ENCODE measurements at regions not wholly inside any gene's neighbourhood (a gene's known extent, or its start where the extent isn't known, plus 50 kb on each side); places are given as distances from the start of the nearest gene placed in this dataset.

DNA sequence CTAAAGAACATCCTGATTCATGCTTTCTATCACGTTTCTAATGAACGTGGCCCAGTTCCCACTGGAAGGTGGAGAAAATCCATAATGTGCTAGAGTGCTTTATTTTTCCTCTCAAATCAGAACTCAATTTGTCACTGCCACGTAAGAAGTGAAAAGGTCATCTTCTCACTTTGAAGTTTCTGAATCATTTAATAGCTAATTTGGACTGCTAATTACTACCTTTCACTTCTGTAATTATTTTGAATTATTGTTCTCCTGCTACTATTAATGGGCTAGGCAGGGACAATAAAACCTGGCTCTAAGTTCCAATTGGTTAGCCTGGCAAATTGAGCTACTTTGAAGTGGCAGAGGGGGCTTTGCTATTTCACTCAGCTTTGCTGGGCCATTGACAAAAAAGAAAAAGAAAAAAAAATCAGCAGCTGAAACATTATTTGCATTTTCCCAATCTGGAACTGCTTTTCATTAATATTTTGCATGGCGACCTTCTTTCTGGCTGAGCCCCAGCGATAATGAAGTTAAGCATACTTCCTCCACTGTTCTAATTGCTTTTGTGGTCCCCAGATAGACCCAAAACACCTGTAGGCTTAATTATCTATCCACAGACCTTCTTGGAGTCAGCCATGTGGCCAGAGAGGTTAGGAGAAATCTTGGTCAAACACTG lies 264.2 kb downstream of the SEC23IP start:
- no TSS peak for BruUV-seq (replicated peaks)
- Histone ChIP-seq H3K79me2 (ENCODE audit: insufficient read depth, low read depth, low read length) (no peaks in the 10 kb centered on the region), H3K4me1 (ENCODE audit: insufficient read depth, low read length, poor library complexity, severe bottlenecking) (no peaks in the 10 kb centered on the region), H3K36me3 (ENCODE audit: insufficient read depth, low read length) (no peaks in the 10 kb centered on the region), H3K4me2 (ENCODE audit: low read length) (peak overlapping the region; percentile 2; the same call in 1 of the 2 replicates), H3K9me2 (ENCODE audit: insufficient read depth, low read length) (no peaks in the 10 kb centered on the region), H3K27ac (ENCODE audit: low read depth, low read length, poor library complexity, severe bottlenecking) (no peak overlapping the region), H3K9me3 (ENCODE audit: low read length) (no peaks in the 10 kb centered on the region), H4K20me1 (ENCODE audit: insufficient read depth, low read length) (no peaks in the 10 kb centered on the region), H3K4me3 (ENCODE audit: low read depth, low read length, poor library complexity, severe bottlenecking) (no peak overlapping the region), H2AFZ (ENCODE audit: low read length) (no peak overlapping the region)
- intact Hi-C loops (cut with micrococcal nuclease; ENCODE audit: unreplicated experiment): no loop called here
- no peak for TF ChIP-seq EZH2phosphoT487 (IDR thresholded peaks at IDR 0.05; ENCODE audit: borderline replicate concordance, low read depth, low read length)
- TF ChIP-seq, protein P1, sequence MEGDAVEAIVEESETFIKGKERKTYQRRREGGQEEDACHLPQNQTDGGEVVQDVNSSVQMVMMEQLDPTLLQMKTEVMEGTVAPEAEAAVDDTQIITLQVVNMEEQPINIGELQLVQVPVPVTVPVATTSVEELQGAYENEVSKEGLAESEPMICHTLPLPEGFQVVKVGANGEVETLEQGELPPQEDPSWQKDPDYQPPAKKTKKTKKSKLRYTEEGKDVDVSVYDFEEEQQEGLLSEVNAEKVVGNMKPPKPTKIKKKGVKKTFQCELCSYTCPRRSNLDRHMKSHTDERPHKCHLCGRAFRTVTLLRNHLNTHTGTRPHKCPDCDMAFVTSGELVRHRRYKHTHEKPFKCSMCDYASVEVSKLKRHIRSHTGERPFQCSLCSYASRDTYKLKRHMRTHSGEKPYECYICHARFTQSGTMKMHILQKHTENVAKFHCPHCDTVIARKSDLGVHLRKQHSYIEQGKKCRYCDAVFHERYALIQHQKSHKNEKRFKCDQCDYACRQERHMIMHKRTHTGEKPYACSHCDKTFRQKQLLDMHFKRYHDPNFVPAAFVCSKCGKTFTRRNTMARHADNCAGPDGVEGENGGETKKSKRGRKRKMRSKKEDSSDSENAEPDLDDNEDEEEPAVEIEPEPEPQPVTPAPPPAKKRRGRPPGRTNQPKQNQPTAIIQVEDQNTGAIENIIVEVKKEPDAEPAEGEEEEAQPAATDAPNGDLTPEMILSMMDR (conservative IDR thresholded peaks at IDR 0.05; ENCODE audit: low read length): no peak
- POLR2A ChIA-PET: no interaction called here
- CTCF ChIA-PET (ENCODE audit: unreplicated experiment): no interaction called here
- DNase-seq (ENCODE audit: low spot score): no peak

DNA sequence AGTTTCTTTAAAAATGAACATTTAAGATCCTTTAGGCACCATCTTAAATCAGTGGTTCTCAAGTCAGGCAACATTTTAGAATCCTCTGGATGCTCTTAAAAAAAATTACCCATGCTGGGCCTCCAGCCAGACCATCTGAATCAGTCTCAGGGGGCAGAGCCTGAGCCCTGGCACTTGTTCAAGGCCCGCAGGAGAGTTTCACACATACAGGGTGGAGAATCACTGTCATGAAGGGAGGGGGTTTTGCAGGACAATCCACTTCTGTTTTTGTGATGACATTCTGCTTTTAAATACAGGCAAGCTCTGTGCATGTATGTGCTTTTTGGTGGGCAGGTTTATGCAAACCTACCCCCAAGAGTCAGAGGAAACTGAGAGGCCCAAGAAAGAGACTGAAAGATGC lies 268.6 kb downstream of the SEC23IP start:
- Histone ChIP-seq H3K36me3 (ENCODE audit: insufficient read depth, low read length) (no peaks in the 10 kb centered on the region), H3K9me3 (ENCODE audit: low read length) (no peaks in the 10 kb centered on the region), H3K27ac (ENCODE audit: low read depth, low read length, poor library complexity, severe bottlenecking) (no peak overlapping the region), H4K20me1 (ENCODE audit: insufficient read depth, low read length) (no peaks in the 10 kb centered on the region), H2AFZ (ENCODE audit: low read length) (no peak overlapping the region), H3K4me2 (ENCODE audit: low read length) (no peak overlapping the region), H3K4me1 (ENCODE audit: insufficient read depth, low read length, poor library complexity, severe bottlenecking) (no peaks in the 10 kb centered on the region), H3K4me3 (ENCODE audit: low read depth, low read length, poor library complexity, severe bottlenecking) (no peak overlapping the region), H3K9me2 (ENCODE audit: insufficient read depth, low read length) (no peaks in the 10 kb centered on the region), H3K79me2 (ENCODE audit: insufficient read depth, low read depth, low read length) (no peaks in the 10 kb centered on the region)
- POLR2A ChIA-PET: no interaction called here
- TF ChIP-seq EZH2phosphoT487 (IDR thresholded peaks at IDR 0.05; ENCODE audit: borderline replicate concordance, low read depth, low read length): no peak
- TF ChIP-seq, protein P1 (conservative IDR thresholded peaks at IDR 0.05; ENCODE audit: low read length): no peak
- DNase-seq (ENCODE audit: low spot score): no peak
- intact Hi-C loops (cut with micrococcal nuclease; ENCODE audit: unreplicated experiment): no loop called here
- no TSS peak for BruUV-seq (replicated peaks)
- CTCF ChIA-PET (ENCODE audit: unreplicated experiment): no interaction called here

DNA sequence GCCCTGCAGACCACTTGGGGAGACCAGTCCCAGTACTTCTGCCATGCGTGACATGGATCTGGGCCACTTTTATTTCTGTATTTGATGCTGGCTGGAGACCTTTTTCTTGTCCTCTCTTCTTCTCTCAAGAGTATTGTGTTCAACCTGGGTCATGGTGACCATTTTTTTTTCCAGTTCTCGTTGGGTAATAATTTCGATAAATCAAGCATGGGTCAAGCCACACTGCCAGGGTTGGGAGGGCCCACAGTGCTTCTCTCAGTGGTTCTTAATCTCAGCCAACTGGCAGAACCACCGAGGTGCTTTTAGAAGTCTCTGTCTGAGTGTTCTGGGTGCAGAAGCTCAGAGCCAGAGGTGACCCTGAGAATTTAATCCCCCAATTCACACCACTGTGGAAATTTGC lies 269.9 kb downstream of the SEC23IP start:
- Histone ChIP-seq H4K20me1 (ENCODE audit: insufficient read depth, low read length) (no peaks in the 10 kb centered on the region), H3K27ac (ENCODE audit: low read depth, low read length, poor library complexity, severe bottlenecking) (no peak overlapping the region), H3K79me2 (ENCODE audit: insufficient read depth, low read depth, low read length) (no peaks in the 10 kb centered on the region), H3K36me3 (ENCODE audit: insufficient read depth, low read length) (no peaks in the 10 kb centered on the region), H3K4me3 (ENCODE audit: low read depth, low read length, poor library complexity, severe bottlenecking) (no peak overlapping the region), H3K9me2 (ENCODE audit: insufficient read depth, low read length) (no peaks in the 10 kb centered on the region), H2AFZ (ENCODE audit: low read length) (no peak overlapping the region), H3K9me3 (ENCODE audit: low read length) (no peaks in the 10 kb centered on the region), H3K4me2 (ENCODE audit: low read length) (no peak overlapping the region), H3K4me1 (ENCODE audit: insufficient read depth, low read length, poor library complexity, severe bottlenecking) (no peaks in the 10 kb centered on the region)
- ChIA-PET CTCF (ENCODE audit: unreplicated experiment) (no interaction called here), POLR2A (interaction anchor here (0.7 kb wide), 1 partner anchor 193 kb away, joined by 8 read pairs; no protein-coding TSS in a partner anchor)
- TF ChIP-seq EZH2phosphoT487 (IDR thresholded peaks at IDR 0.05; ENCODE audit: borderline replicate concordance, low read depth, low read length): no peak
- TF ChIP-seq, protein P1 (conservative IDR thresholded peaks at IDR 0.05; ENCODE audit: low read length): no peak
- no TSS peak for BruUV-seq (replicated peaks)
- intact Hi-C loops (cut with micrococcal nuclease; ENCODE audit: unreplicated experiment): no loop called here
- DNase-seq (ENCODE audit: low spot score): no peak
